ENCODE measurements at regions not wholly inside any gene's neighbourhood (a gene's known extent, or its start where the extent isn't known, plus 50 kb on each side); places are given as distances from the start of the nearest gene placed in this dataset.

GRCh38 chr1:243980071-243980470 is 71.0 kb upstream of the ZBTB18 start:
- H3K9me3 ChIP-seq, result no peaks in the 10 kb centered on the region
- no peaks in the 10 kb centered on the region for H3K4me1 ChIP-seq
- no peaks in the 10 kb centered on the region for H3K27me3 ChIP-seq
- intact Hi-C loops (cut with DNase I), result no loop called here
- ATAC-seq (no peak), DNase-seq (no peak)
- no peak for TF ChIP-seq CTCF (IDR thresholded peaks at IDR 0.05)
- H3K27ac ChIP-seq, result no peak overlapping the region
- H3K4me3 ChIP-seq, result no peak overlapping the region
- no peaks in the 10 kb centered on the region for H3K36me3 ChIP-seq

GRCh38 chr1:243979396-243979795 is 71.7 kb upstream of the ZBTB18 start:
- TF ChIP-seq CTCF (IDR thresholded peaks at IDR 0.05), result no peak
- DNase-seq (no peak), ATAC-seq (no peak)
- Histone ChIP-seq H3K4me3 (no peak overlapping the region), H3K27ac (no peak overlapping the region), H3K9me3 (no peaks in the 10 kb centered on the region), H3K36me3 (no peaks in the 10 kb centered on the region), H3K27me3 (no peaks in the 10 kb centered on the region), H3K4me1 (no peaks in the 10 kb centered on the region)
- intact Hi-C loops (cut with DNase I), result no loop called here

GRCh38 chr1:243977094-243977493 is 74.0 kb upstream of the ZBTB18 start:
- DNase-seq, result no peak
- Histone ChIP-seq H3K36me3 (no peaks in the 10 kb centered on the region), H3K27me3 (no peaks in the 10 kb centered on the region), H3K4me3 (no peak overlapping the region), H3K9me3 (no peaks in the 10 kb centered on the region), H3K27ac (no peak overlapping the region), H3K4me1 (no peaks in the 10 kb centered on the region)
- intact Hi-C loops (cut with DNase I), result no loop called here
- no peak for ATAC-seq
- no peak for TF ChIP-seq CTCF (IDR thresholded peaks at IDR 0.05)

- no peak for ATAC-seq
- intact Hi-C loops (cut with DNase I), result no loop called here
- H3K4me1 ChIP-seq, result no peaks in the 10 kb centered on the region
- no peak overlapping the region for H3K4me3 ChIP-seq
- H3K27me3 ChIP-seq, result no peaks in the 10 kb centered on the region
- no peaks in the 10 kb centered on the region for H3K9me3 ChIP-seq
- DNase-seq, result peak in 2 of 4 donors; percentile 10 to 15
- no peak overlapping the region for H3K27ac ChIP-seq
- TF ChIP-seq CTCF (IDR thresholded peaks at IDR 0.05), result no peak
- H3K36me3 ChIP-seq, result no peaks in the 10 kb centered on the region
Measured at GRCh38 chr1:243974451-243975292, 76.4 kb upstream of the ZBTB18 start.

GRCh38 chr1:243973169-243973568 is 77.9 kb upstream of the ZBTB18 start:
- no peaks in the 10 kb centered on the region for H3K9me3 ChIP-seq
- DNase-seq (no peak), ATAC-seq (no peak)
- H3K27me3 ChIP-seq, result no peaks in the 10 kb centered on the region
- no peaks in the 10 kb centered on the region for H3K4me1 ChIP-seq
- no peak for TF ChIP-seq CTCF (IDR thresholded peaks at IDR 0.05)
- H3K4me3 ChIP-seq, result no peak overlapping the region
- H3K36me3 ChIP-seq, result no peaks in the 10 kb centered on the region
- intact Hi-C loops (cut with DNase I), result no loop called here
- no peak overlapping the region for H3K27ac ChIP-seq
